ENCODE measurements at regions not wholly inside any gene's neighbourhood (a gene's known extent, or its start where the extent isn't known, plus 50 kb on each side); places are given as distances from the start of the nearest gene placed in this dataset.
A peak's percentile ranks its signal among the peaks of the same experiment; 100 is the strongest.

- Histone ChIP-seq H2AK5ac (ENCODE audit: low read depth, low read length) (no peak overlapping the region), H3K9ac (ENCODE audit: low read depth, low read length) (no peak overlapping the region), H2BK120ac (ENCODE audit: low read depth, low read length) (no peak overlapping the region), H3K56ac (ENCODE audit: extremely low read depth, insufficient read depth, low read length) (no peak overlapping the region), H4K91ac (ENCODE audit: insufficient read depth, low read depth, low read length) (no peak overlapping the region), H2BK15ac (ENCODE audit: low read depth, low read length) (peak overlapping the region; percentile 20; the same call in 1 of the 3 replicates), H2AK9ac (replicated peaks; ENCODE audit: low read depth, low read length, poor library complexity) (no peak overlapping the region), H4K5ac (ENCODE audit: low read depth, low read length) (no peak overlapping the region; the same call in 1 of the 2 replicates), H3K4me2 (ENCODE audit: low read depth, low read length) (no peak overlapping the region), H4K8ac (ENCODE audit: low read depth in 2 of 2, low read length in 2 of 2) (peak overlapping the region in 1 of 2 experiments; percentile 37; a peak in 1 of 4 replicates), H2AFZ (replicated peaks; ENCODE audit: low read length, poor library complexity) (no peak overlapping the region), H3K36me3 (ENCODE audit: control insufficient read depth, insufficient read depth, low read length) (no peaks in the 10 kb centered on the region), H2BK5ac (ENCODE audit: low read depth, low read length, poor library complexity, severe bottlenecking) (no peak overlapping the region), H3K23ac (ENCODE audit: low read depth, low read length) (no peak overlapping the region), H3K4me1 (ENCODE audit: control insufficient read depth, insufficient read depth, low read length) (peaks cover 18% of the 10 kb centered on the region), H3K9me3 (ENCODE audit: control insufficient read depth, insufficient read depth, low read length) (no peaks in the 10 kb centered on the region), H3K27ac (ENCODE audit: insufficient read depth, low read length) (no peak overlapping the region), H3K4me3 (ENCODE audit: insufficient read depth, low read depth, low read length) (no peak overlapping the region), H3K18ac (ENCODE audit: low read depth, low read length) (peak overlapping the region; percentile 28; the same call in 1 of the 2 replicates), H2BK20ac (ENCODE audit: low read depth, low read length) (peak overlapping the region; percentile 48; the same call in 1 of the 2 replicates), H3K9me1 (ENCODE audit: insufficient read depth, low read length) (peaks cover 5% of the 10 kb centered on the region; the same call in 1 of the 2 replicates), H3K4ac (ENCODE audit: low read depth, low read length) (0 out of 2 replicates have a peak overlapping the region, but pooled peaks have one; percentile 34), H3K79me1 (ENCODE audit: low read depth in 1 of 2, low read length in 2 of 2) (no peaks in the 10 kb centered on the region), H3K14ac (replicated peaks; ENCODE audit: low read depth, low read length) (no peak overlapping the region), H4K20me1 (ENCODE audit: insufficient read depth, low read length) (no peaks in the 10 kb centered on the region), H3K27me3 (ENCODE audit: control insufficient read depth, insufficient read depth, low read length) (no peaks in the 10 kb centered on the region)
- intact Hi-C loops (cut with micrococcal nuclease) (loop anchor here (5.0 kb wide), 2 partner anchors 246 to 606 kb away; no protein-coding TSS in a partner anchor), dilution Hi-C loops (cut with HindIII; ENCODE audit: low sequenced_read_pairs, unreplicated experiment) (no loop called here), in situ Hi-C loops (cut with MboI; ENCODE audit: low sequenced_read_pairs) (no loop called here)
- ATAC-seq (ENCODE audit: low read depth) (no peak), DNase-seq (peak; percentile 37)
- ChIA-PET CTCF (no interaction called here), POLR2A (ENCODE audit: unreplicated experiment) (no interaction called here)
- BruUV-seq (replicated peaks), result no TSS peak
- no peak for TF ChIP-seq RCOR1 (IDR thresholded peaks at IDR 0.05; ENCODE audit: insufficient replicate concordance, low read length)
- no peak for TF ChIP-seq BHLHE40 (IDR thresholded peaks at IDR 0.05; ENCODE audit: low read depth, low read length)
- TF ChIP-seq SMC3 (IDR thresholded peaks at IDR 0.05; ENCODE audit: low read depth, low read length), result no peak
- TF ChIP-seq MAZ (IDR thresholded peaks at IDR 0.05; ENCODE audit: borderline replicate concordance, low read depth, low read length), result no peak
- no peak for TF ChIP-seq USF2 (IDR thresholded peaks at IDR 0.05; ENCODE audit: low read depth, low read length)
- TF ChIP-seq NFE2L2 (IDR thresholded peaks at IDR 0.05; ENCODE audit: low read depth, low read length), result no peak
- TF ChIP-seq RAD21 (IDR thresholded peaks at IDR 0.05; ENCODE audit: low read length), result no peak
- TF ChIP-seq FOS (IDR thresholded peaks at IDR 0.05; ENCODE audit: low read depth, low read length), result no peak
- TF ChIP-seq CHD1 (IDR thresholded peaks at IDR 0.05; ENCODE audit: low read depth, low read length), result no peak
- TF ChIP-seq, protein P1, sequence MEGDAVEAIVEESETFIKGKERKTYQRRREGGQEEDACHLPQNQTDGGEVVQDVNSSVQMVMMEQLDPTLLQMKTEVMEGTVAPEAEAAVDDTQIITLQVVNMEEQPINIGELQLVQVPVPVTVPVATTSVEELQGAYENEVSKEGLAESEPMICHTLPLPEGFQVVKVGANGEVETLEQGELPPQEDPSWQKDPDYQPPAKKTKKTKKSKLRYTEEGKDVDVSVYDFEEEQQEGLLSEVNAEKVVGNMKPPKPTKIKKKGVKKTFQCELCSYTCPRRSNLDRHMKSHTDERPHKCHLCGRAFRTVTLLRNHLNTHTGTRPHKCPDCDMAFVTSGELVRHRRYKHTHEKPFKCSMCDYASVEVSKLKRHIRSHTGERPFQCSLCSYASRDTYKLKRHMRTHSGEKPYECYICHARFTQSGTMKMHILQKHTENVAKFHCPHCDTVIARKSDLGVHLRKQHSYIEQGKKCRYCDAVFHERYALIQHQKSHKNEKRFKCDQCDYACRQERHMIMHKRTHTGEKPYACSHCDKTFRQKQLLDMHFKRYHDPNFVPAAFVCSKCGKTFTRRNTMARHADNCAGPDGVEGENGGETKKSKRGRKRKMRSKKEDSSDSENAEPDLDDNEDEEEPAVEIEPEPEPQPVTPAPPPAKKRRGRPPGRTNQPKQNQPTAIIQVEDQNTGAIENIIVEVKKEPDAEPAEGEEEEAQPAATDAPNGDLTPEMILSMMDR (conservative IDR thresholded peaks at IDR 0.05; ENCODE audit: low read depth, low read length), result no peak
- no peak for TF ChIP-seq MAFK (IDR thresholded peaks at IDR 0.05; ENCODE audit: low read depth, low read length)
- no peak for TF ChIP-seq CEBPB (IDR thresholded peaks at IDR 0.05; ENCODE audit: low read depth, low read length)
- TF ChIP-seq POLR2A (IDR thresholded peaks at IDR 0.05; ENCODE audit: low read depth, low read length), result no peak
- TF ChIP-seq, protein P2, sequence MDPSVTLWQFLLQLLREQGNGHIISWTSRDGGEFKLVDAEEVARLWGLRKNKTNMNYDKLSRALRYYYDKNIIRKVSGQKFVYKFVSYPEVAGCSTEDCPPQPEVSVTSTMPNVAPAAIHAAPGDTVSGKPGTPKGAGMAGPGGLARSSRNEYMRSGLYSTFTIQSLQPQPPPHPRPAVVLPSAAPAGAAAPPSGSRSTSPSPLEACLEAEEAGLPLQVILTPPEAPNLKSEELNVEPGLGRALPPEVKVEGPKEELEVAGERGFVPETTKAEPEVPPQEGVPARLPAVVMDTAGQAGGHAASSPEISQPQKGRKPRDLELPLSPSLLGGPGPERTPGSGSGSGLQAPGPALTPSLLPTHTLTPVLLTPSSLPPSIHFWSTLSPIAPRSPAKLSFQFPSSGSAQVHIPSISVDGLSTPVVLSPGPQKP (IDR thresholded peaks at IDR 0.05; ENCODE audit: borderline replicate concordance, low read depth, low read length), result no peak
- TF ChIP-seq MXI1 (IDR thresholded peaks at IDR 0.05; ENCODE audit: borderline replicate concordance, low read depth, low read length), result no peak
- no peak for TF ChIP-seq RFX5 (IDR thresholded peaks at IDR 0.05; ENCODE audit: low read depth, low read length)
- 51% methylated on average over 3 of the region's 6 CpGs; no CpG with 5 or more reads in 1 of the 2 experiments for WGBS, 2 experiments (ENCODE audit: extremely low coverage in 2 of 2, insufficient read length in 1 of 2)
Measured at GRCh38 chr12:102542816-102543440, 62.6 kb upstream of the IGF1 start.
